Caki2 (cell line): ENCODE measurements at regions not wholly inside any gene's neighbourhood (a gene's known extent, or its start where the extent isn't known, plus 50 kb on each side); places are given as distances from the start of the nearest gene placed in this dataset.
A peak's percentile ranks its signal among the peaks of the same experiment; 100 is the strongest.

ENCODE experiments used
- DNase-seq: peaks from one replicate; pipeline ENCODE4 v3.0.0-alpha.2; 2015; ENCODE audit warnings: low read depth
- in situ Hi-C: cut with HindIII; loops from 2 replicates; pipeline ENCODE4 v1.10.0; 2016; ENCODE audit warnings: low sequenced_read_pairs, low pct_unique_long_range_greater_than_20kb, mixed read lengths

DNA sequence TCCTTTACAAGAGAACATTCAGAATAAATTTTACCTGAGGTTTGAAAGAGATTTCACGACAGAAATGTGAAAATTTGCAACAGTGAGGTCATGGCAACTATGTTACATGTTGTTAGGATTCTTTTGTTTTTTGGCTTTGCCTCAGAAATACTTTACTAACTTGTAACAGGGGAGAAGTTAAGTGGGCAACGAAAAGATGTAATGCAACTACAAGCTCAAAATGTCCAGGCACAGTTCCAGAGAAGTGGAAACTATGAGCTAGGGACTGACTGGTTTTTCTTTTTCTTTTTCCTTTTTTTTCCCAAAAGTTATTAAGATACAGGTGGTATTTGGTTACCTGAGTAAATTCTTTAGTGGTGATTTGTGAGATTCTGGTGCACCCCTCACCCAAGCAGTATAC is 111.5 kb upstream of the PPP2R3A start:
- in situ Hi-C loops: no loop called here

DNA sequence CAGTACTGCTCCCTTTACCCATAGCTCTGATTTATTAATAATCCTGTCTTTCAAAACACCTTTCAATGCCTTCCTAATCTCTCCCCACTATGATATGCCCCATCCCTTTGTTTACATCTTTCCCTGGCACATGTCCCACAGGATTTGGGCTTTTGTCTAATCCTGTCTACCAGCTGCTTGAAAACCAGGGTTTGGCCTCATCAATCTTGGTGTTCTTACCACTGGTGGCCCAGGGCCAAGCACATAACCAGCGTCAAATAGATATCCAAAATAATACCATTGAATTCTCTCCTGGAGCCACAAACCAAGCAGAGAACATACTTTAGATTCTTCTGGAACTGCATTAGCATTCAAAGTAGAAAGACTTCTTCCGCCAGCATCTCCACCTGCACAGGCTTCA is 104.8 kb upstream of the PPP2R3A start:
- DNase-seq: no peak
- in situ Hi-C loops: no loop called here

More for the DNA sequence above, 111.5 kb upstream of the PPP2R3A start:
- no peak for DNase-seq

DNA sequence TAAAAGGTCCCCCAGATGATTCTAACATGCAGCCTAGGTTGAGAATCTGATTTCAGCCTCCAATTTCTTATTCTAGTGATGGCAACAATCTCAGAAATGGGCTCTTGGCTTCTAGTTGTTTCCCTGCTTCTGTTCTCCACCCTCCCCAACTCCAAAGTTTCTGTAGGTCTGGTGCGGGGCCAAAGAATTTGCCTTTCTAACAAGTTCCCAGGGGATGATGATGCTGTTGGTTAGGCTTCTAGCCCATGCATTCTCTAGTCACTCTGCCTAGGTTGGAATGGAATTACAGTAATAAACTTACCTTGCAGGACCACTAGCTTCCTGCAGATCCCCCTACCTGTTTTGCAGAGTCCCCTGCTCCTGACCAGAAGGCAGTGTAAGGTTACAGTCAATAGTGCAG is 103.2 kb upstream of the PPP2R3A start:
- in situ Hi-C loops: no loop called here
- DNase-seq: no peak

DNA sequence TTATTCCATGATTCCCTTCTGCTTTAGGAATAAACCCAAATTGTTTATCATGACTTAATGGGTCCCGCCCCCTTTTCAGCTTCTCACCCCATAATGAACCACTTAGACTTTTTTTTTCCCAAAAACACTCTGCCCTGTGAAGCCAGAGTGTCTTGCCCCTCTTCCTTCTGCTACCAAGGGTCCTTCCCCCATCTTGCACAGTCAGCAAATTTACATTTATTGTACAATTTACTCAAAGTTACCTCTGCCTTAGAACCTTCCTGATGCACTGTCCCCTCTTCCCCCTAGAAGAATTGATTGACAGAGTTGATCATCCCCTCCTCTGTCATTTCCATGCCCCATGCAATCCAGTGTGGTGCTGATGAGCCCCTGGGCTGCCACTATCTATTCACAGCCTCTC is 101.5 kb upstream of the PPP2R3A start:
- no peak for DNase-seq
- in situ Hi-C loops: no loop called here

DNA sequence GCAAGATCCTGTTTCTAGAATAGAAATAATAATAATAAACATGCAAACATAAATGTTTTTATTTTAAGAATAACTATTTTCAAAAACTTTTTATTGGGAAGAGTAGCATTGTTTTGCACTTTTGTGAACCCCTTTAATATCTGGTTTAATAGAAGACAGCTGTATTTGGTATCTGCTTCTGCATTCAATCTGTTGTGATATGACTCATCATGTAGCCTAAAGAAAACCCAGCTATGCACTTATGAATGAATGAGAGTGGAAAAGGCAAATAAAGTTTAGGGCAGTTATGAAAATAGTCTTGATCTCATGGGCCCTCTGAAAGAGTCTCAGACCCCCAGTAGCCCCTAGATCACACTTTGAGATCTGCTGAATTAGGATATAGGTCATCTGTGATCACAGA is 100.4 kb upstream of the PPP2R3A start:
- DNase-seq: no peak
- in situ Hi-C loops: no loop called here

DNA sequence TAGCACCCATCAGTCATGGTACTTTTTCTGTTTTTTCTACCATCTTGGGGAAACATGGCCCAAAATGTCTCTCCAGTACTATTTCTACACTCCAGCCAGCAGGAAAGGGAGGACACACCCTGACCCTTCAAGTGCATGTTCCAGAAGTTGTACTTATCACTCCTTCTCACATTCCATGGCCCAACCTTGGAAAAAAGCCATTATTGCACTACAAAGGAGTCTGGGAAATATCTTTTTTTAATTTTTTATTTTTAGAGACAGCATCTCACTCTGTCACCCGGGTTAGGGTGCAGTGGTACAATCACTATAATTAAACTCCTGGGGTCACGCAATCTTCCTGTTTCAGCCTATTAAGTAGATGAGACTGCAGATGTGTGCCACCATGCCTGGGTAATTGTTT is 100.0 kb upstream of the PPP2R3A start:
- no peak for DNase-seq
- in situ Hi-C loops: no loop called here

DNA sequence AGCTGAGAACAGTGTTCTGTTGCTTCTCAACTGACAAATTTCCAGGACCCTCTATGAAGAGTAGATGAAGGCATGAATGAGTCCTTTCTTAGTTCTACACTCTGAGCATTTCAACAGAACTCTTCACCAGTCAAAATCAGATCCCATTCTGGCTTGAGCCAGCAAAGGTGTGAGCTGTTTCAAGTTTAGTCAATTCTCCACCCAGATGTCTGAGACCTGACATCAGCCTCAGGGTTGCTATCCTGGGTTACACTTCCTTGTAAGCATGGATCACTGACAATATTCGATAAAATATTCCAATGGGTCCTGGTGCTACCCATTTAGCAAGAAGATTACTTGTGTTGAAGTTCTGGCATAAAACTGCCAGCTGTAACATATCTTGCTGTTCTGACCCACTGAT is 97.6 kb upstream of the PPP2R3A start:
- in situ Hi-C loops: no loop called here
- DNase-seq: no peak

DNA sequence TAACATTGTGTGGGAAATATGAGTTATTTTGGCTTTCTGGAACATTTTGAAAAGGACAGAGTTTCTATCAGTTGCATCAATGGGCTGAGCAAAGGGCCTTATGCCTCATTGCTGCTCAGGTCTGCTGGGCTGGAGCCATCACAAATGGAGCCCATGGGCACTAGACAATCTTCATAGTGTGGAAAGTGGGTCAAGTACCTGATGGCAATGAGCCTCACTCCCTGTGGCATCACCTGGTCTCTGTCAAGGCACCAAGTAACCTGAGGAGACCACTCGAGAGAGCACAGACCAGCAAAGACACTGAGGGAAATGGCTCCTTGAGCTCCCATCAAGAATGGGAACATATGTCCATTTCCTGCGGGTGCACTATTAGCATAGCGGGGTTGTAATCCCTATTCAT is 96.7 kb upstream of the PPP2R3A start:
- no peak for DNase-seq

DNA sequence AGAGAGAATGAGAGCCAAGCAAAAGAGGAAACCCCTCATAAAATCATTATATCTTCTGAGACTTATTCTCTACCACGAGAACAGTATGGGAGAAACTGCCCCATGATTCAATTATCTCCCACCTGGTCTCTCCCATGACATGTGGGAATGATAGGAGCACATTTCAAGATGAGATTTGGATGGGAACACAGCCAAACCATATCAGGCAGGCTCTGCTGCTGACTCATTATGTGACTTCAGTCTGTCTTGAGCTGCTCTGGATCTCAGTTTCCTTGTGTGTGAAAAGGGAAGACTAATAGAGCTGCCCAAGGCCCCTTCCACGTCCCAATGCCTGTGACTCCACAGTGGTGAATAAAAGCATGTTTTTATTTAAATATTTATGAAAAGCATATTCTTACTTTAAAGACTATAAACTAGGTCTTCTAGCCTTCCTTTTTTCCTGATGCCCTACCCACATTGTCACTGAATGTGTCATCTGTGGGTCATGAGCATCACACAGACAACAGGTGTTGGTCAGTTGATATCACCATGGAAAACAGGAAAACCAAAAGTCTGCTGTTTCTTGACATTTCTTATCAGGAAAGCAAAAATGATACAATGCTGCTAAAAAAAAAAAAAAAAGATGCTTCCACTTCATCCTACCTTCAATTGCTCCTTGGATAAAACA is 96.0 kb upstream of the PPP2R3A start:
- in situ Hi-C loops: no loop called here
- DNase-seq: no peak

More for the DNA sequence above, 96.7 kb upstream of the PPP2R3A start:
- in situ Hi-C loops: no loop called here

DNA sequence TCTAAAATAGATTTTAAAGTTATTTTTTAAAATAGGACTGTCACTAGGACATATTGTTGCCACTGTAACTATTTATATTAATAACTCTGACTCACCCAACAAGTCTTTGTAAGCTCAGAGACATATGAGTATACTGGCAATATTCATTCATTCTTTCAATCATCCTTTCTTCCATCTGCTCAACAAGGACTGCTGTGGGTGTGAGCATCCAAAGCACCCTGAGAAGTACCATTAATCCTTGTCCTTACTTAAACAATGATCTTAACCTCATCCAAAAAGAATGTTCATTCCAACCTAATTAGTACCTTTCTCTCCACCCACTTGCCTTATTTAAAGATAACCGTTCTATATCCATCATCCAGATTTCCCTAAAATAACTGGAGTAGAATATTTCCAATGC is 94.2 kb upstream of the PPP2R3A start:
- in situ Hi-C loops: no loop called here
- no peak for DNase-seq

DNA sequence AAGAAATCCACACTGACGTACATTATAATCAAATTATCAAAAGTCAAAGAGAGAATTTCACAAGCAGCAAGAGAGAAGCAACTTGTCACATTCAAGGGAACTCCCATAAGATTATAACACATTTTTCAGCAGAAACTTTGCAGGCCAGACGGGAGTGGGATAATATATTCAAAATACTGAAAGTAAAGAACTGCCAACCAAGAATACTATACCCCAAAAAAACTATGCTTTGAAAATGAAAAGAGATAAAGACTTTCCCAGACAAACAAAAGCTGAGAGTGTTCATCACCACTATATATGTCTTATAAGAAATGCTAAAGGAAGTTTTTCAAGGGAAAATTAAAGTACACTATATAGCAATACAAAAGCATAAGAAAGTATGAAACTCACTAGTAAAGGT is 91.5 kb upstream of the PPP2R3A start:
- in situ Hi-C loops: no loop called here
- DNase-seq: no peak

DNA sequence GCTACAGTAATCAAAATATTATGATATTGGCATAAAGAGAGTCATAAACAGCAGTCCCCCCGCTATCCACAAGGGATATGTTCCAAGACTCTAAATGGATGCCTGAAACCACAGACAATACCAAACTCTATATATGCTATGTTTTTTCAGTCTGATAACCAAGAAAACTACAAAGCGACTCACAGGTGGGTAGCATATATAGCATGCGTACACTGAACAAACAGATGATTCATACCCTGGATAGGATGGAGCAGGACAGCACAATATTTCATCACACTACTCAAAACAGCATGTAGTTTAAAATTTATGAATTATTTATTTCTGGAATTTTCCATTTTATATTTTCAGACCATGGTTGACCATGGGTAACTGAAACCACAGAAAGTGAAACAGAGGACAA is 87.0 kb upstream of the PPP2R3A start:
- no peak for DNase-seq
- in situ Hi-C loops: no loop called here

DNA sequence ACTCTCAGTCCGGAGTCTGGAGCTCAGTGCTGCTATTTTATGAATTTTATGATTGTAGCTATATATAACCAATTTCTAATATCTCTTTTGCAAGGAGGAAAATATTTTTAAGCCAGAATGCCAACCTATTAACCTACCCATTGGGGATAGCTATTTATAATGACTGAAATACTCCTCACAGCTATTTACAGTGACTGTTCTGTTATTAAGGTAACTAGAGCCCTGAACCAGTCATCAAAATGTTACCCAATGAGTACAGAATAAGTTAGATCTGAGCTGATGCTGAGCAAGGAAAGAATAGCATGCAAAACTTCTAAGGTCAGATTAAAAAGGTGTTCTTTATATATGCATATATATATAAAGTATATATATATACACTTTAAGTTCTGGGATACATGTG is 79.6 kb upstream of the PPP2R3A start:
- DNase-seq: no peak
- in situ Hi-C loops: no loop called here

DNA sequence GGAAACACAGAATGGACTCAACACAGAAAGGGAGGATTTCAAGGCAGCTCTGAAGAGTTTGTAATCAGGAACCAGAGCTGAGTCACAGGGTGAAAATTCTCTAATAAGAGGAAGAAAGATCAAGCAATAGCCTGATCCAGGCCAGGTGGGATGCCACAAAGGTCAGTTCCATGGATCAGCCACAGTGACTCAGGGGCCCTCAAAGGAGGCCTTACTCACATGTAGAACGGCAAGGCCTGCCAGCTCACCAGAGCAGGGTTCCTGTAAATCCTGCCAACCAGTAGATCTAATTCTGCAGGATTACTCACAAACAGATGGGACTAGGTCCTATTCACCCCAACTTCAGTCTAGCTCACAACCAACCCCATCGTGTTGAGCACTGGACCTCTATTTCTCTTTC is 78.3 kb upstream of the PPP2R3A start:
- in situ Hi-C loops: no loop called here
- DNase-seq: peak; percentile 4

DNA sequence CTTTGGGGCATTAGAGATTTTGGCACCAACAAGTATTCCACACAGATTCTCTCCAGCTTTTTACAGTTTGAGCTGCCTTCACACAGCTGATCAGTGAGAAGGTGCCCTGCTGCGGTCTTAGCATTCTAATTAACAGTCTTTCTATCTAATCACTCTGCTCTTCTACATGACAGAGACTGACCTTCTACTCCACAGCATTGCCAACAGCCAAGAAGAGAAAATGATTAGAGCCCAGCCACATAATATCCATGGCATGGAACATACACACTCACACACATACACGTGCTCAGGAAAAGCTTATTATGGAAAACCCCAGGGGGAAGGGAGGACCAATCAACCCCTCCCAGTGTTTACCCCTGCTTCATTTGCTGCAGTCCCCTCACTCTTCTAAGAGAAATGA is 76.1 kb upstream of the PPP2R3A start:
- in situ Hi-C loops: no loop called here

DNA sequence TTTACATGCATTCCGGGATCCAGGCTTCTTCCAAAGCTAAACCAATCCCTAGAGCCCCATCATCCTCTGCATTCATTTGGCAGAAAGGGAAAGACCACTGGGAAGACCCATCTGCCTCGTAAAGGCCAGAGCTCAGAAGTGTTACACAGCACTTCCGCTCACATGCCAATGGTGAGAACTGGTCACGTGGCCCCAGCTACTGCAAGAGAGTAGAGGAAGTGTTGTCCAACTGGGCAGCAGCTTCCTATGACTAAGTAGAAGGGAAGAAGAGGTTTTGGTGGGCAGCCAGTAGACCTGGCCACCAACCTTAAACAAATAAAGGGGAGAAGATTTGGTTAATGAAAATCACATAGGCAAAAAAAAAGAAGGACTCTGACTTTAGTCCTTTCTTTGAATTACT is 74.4 kb upstream of the PPP2R3A start:
- in situ Hi-C loops: no loop called here
- DNase-seq: no peak

More for the DNA sequence above, 76.1 kb upstream of the PPP2R3A start:
- no peak for DNase-seq

DNA sequence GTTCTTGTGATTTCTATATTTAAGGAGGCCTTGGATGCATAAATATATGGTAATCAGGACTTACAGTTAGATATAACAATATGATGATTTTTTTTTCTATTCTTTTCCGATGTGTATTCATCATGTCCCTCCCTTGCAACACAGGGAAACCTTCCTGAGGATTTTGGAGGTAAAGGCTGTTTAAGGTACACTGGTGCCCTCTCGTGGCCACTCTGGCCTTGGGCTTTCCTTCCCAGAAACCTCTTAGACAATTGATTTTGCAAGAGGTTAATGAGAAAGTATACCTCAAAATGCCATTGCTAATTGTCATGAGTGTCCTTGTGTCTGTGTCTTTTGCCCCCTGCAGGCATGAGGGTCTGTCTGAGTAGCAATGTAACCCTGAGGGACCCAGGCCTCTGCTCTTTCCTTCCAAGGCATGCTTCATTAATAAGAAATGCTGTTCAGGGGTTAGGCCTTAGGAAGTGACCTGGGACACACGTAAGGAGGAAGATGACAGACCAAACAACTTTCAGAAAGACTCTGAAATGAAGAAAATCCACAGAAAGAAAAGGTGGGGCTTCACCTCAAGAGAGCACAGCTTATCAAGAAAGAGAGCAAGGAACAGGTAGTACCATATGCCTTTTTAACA is 70.3 kb upstream of the PPP2R3A start:
- DNase-seq: peak; percentile 62
- in situ Hi-C loops: no loop called here

DNA sequence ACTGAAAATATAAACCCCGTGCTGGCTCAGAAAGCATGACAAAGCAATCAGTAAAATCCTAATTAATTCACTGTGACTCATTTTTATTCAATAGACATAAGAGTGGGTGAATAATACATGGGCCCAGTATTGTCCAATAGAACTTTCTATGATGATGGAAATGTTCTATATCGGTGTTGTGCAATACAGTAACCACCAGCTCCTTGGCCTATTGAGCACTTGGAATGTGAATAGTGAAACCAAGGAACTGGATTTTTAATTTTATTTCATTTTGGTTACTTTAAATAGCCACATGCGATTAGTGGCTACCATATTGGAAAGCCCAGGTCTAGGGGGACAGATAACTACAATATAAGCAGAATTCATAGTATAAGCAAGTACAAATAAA is 69.8 kb upstream of the PPP2R3A start:
- in situ Hi-C loops: no loop called here
- no peak for DNase-seq

DNA sequence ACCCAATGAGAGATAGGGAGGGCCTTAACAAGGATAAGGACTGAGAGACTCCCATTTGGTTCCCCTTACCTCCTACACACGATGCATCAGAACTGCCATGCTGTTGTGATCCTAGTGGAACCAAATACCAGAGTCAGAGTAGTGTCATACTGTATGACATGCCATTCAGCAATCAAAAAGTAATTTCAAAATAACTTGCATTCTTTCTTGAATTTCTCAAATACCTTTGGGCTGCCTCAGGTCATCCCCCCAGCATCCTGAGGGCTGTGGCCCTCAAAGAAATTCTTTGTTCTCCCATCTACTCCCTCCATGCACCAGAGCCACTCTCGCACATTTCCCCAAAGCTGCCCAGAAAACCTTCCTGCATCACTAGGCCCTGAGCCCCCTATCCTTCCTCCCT is 68.9 kb upstream of the PPP2R3A start:
- in situ Hi-C loops: no loop called here
- DNase-seq: peak; percentile 30

DNA sequence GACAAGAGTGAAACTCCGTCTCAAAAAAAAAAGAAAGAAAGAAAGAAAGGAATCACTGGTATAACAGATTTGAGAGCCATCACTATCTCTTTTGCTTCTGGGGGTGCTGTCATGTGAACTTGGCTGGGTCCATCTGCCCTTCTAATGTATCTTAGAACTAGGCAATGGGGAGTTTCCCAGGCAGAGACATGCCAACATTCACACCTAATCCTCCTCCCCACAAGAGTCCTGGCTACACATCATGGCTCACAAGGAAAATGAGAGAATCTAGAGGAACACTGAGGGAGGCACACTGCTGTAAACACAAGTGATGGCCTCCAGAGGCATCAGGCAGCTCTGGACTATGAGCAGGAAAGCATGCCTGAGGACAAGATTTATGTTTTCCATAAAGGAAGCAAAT is 67.8 kb upstream of the PPP2R3A start:
- no peak for DNase-seq
- in situ Hi-C loops: no loop called here
